GM21576 (cell line): ENCODE measurements at regions not wholly inside any gene's neighbourhood (a gene's known extent, or its start where the extent isn't known, plus 50 kb on each side); places are given as distances from the start of the nearest gene placed in this dataset.
"Not testable (repeated sequence)": the region's sequence is repeated elsewhere in the genome, so short reads cannot be mapped to it uniquely, and the experiment has no call there.

ENCODE experiments used
- ATAC-seq: cut with Tn5 transposase; IDR thresholded peaks from one replicate; pipeline ENCODE4 v1.9.1; 2021; ENCODE audit warnings: mild to moderate bottlenecking, moderate library complexity; ENCODE audit not compliant: unreplicated experiment

GRCh38 chr13:27327633-27328032 is 57.0 kb downstream of the RASL11A start:
- ATAC-seq = no peak

GRCh38 chr13:27329210-27329609 is 58.6 kb downstream of the RASL11A start:
- ATAC-seq = no peak

GRCh38 chr13:27334774-27335435 is 64.3 kb downstream of the RASL11A start:
- no peak for ATAC-seq

- no peak for ATAC-seq
Measured at GRCh38 chr13:27336014-27336673, 65.5 kb downstream of the RASL11A start.

GRCh38 chr13:27338207-27338606 is 67.6 kb downstream of the RASL11A start:
- ATAC-seq = no peak

GRCh38 chr13:27338816-27339215 is 68.2 kb downstream of the RASL11A start:
- ATAC-seq = no peak

- peak; percentile 80 for ATAC-seq
Measured at GRCh38 chr13:27339299-27339698, 68.7 kb downstream of the RASL11A start.

GRCh38 chr13:27341616-27342015 is 71.0 kb downstream of the RASL11A start:
- ATAC-seq = no peak

GRCh38 chr13:27347211-27347772 is 76.7 kb downstream of the RASL11A start:
- no peak for ATAC-seq

GRCh38 chr13:27348461-27348860 is 76.0 kb upstream of the GTF3A start:
- no peak for ATAC-seq

GRCh38 chr13:27349458-27349857 is 75.0 kb upstream of the GTF3A start:
- no peak for ATAC-seq

GRCh38 chr13:27350825-27351224 is 73.6 kb upstream of the GTF3A start:
- ATAC-seq = not testable (repeated sequence)

GRCh38 chr13:27352698-27353097 is 71.7 kb upstream of the GTF3A start:
- ATAC-seq = no peak

- peak; percentile 98 for ATAC-seq
Measured at GRCh38 chr13:27353166-27353583, 71.2 kb upstream of the GTF3A start.

GRCh38 chr13:27353708-27354107 is 70.7 kb upstream of the GTF3A start:
- no peak for ATAC-seq

- ATAC-seq = no peak
Measured at GRCh38 chr13:27354379-27354778, 70.0 kb upstream of the GTF3A start.

GRCh38 chr13:27355894-27356293 is 68.5 kb upstream of the GTF3A start:
- no peak for ATAC-seq

- no peak for ATAC-seq
Measured at GRCh38 chr13:27358420-27358819, 66.0 kb upstream of the GTF3A start.

- ATAC-seq = no peak
Measured at GRCh38 chr13:27359199-27359821, 65.1 kb upstream of the GTF3A start.

GRCh38 chr13:27360562-27360961 is 63.9 kb upstream of the GTF3A start:
- ATAC-seq = no peak

GRCh38 chr13:27362064-27362751 is 62.2 kb upstream of the GTF3A start:
- ATAC-seq = no peak
